ENCODE measurements at regions not wholly inside any gene's neighbourhood (a gene's known extent, or its start where the extent isn't known, plus 50 kb on each side); places are given as distances from the start of the nearest gene placed in this dataset.
"Not testable (repeated sequence)": the region's sequence is repeated elsewhere in the genome, so short reads cannot be mapped to it uniquely, and the experiment has no call there.

GRCh38 chr19:31532034-31532433, 182.8 kb upstream of the TSHZ3 start:
- DNase-seq = no peak

- no peak for DNase-seq
Observed at GRCh38 chr19:31533114-31533513, 183.9 kb upstream of the TSHZ3 start.

GRCh38 chr19:31534231-31534630, 185.0 kb upstream of the TSHZ3 start:
- DNase-seq = no peak

DNA sequence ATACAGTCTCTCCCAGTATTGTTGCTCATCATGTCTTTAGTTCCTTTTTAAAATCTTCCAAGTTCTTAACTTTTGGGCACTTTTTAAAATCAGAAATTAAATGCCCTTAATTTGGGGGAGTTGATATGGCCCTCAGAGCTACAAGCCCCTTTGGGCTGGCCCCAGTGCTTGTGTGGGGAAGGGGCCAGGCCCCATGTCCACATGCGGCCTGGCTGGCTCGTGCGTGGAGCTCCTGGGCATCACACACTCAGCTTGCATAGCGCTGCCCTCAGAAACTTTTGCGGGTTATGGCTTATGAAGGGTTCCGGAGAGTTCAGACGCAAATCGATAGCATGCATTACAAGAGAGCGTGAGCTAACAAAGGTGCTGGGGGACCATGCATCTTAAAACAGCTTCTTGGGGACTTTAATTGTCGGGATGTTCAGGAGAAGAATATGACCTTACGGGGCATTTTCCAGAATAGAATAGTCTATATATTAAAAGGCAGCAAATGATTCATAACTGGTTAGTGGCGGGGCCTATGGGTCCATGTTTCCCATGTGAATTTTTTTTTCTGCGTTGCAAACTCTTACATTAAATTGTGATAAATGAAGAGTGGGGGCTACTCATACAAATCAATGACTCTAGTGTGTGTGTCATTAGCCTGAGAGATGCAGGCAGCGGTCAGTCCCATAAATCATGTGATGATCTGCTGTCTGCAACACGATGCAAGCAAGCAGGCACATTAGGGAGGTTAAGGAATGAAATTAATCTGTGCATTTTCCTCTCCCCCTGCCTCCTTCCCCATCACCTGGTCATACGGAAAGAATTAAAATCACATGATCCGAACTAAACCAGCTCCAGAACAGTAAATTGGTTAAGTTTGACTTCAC, 185.8 kb upstream of the TSHZ3 start:
- no peak for DNase-seq

DNA sequence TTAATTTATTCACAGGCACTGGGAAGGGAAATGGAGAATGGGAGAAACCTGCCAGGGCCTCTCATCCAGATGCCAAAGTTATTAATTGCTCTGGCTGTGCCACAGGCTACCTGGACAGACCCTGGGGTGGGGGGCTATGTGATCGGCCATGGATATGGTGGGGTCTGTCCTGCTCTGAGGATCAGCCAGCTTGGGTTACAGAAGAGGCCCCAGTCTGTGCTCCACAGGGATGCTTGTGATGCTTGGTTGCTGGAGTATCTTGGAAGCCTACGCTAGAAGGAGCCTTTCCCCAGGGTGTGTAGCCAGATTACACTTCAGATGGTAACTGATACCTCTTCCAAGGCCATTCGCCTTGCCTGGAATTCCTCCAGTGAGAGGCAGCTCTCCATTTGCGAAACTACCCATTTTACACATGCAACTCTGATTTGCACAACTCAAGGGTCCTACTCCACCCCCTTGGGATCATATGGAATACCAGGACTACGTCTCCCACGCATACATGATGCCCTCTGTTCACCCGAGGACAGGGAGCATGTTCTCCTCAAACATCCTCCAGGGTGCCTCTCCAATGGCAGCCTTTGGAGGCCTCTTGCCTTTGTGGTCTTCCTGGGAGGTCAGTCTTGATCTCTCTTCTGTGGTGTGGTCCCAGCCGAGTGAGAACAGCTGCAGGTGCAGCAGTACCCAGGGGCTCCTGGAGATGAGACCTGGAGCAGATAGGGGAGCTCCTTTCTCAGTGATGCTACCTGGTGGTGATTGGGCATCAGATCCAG, 186.6 kb upstream of the TSHZ3 start:
- no peak for DNase-seq

DNA sequence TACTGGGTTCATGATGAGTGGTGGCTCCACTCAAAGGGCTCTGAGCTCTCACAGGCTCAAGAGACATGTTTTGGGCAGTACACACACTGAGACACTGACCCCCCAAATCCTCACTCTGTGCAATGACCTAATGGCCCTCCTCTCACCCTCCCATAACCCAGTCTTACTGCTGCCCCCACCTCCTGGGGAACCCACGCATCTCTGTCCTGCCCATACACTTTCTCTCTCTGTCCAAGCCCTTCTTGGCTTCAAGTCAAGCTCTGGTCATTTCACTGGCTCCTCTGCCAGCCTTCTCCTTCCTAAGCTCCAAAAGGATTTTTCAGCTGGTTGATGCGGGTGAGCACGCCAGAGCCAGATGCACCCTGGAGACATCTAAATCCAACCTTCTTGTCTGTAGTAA, 187.9 kb upstream of the TSHZ3 start:
- DNase-seq = no peak

GRCh38 chr19:31537902-31538301, 188.7 kb upstream of the TSHZ3 start:
- not testable (repeated sequence) for DNase-seq

GRCh38 chr19:31538879-31539278, 189.6 kb upstream of the TSHZ3 start:
- DNase-seq = no peak

DNA sequence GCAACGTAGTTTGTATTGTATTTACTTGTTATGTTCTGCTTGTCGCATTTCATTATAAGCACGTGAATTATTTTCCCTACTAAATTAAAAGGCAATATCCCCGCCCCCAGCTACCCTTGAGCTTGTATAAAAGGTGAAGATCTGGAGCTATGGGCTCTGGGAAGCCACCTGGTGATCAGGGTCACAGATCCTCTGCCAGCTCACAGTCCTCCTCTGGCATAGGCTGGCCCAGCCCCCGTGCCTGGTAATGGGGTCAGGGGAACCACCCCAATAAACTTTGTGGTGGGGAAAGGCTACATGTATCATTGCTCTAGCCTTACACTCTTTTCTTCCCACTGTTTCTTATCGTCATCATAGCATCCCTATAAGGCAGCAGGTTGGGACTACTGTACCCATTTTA, 190.2 kb upstream of the TSHZ3 start:
- no peak for DNase-seq

GRCh38 chr19:31541396-31541795, 192.2 kb upstream of the TSHZ3 start:
- no peak for DNase-seq

GRCh38 chr19:31543456-31543855, 194.2 kb upstream of the TSHZ3 start:
- no peak for DNase-seq

DNA sequence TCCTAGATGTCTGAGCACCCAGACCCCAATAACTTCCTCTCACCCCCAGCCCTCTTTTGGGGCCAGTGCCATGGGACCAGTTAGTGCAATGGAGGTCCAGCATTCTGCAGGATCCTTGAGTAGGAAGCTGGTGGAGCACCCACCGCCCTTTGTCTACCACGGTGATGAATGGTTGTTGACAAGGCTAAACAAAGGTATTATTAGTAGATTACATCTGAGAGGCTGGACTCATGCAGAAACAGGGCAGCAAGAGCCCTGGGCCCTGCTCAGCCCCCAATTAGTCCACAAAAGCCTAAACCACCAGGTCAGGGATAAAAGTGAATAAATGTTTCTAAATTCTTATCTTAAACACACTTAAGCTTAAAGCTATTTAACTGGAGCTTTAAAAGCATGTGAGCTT, 196.5 kb upstream of the TSHZ3 start:
- DNase-seq = no peak

DNA sequence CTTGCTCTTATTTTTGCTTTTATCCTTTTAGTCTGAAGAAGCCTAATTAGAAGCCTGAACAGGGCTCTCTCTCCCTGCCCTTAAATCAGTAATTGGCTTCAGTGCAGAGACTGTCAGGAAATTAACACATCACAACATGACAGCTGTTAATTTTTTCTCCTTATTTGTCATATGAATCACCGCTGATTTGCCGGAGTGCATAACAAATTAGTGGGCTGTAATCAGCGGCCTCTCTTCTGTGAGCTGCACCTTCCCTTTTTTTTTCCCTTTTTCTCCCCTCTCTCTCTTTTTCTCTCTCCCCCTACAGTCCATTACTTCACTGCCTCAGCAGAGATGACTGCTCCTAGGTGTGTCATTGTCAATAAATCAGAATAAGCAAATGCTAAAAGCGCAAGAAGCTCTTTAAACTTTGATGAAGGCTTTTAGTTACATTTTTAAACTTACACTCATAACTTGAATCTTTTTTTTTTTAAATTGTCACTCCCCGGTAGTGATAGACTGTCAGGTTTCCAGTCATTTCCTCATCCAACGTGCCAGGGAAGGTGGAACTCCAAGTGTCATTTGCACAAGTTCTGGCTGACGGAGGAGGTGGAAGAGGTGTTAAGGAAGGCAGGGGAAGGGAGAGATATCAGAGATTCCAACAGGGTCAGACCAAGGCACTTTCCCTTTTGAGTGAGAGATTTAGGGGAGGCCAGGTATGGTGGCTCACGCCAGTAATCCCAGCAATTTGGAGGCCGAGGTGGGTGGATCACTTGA, 197.1 kb upstream of the TSHZ3 start:
- DNase-seq = no peak

DNA sequence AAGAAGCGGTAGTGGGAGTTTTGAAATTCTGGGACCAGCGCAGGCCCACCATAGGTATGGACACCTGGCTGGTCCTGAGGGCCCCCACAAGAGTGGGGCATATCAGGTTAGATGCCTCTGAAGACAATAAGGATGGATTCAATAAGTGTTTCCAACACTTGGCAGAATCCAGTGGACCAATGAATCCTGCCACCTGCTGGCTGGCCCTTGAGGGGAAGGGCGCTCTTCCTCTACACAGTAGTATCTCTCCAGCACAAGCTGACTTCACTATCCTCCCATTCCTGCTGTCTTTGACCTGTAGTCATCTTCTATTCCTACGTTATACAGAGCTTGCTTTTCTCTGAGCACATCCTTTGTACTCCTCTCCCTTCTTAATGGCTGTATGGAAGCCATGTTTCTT, 199.7 kb upstream of the TSHZ3 start:
- no peak for DNase-seq

- no peak for DNase-seq
Observed at GRCh38 chr19:31553112-31553845, 204.0 kb upstream of the TSHZ3 start.

DNA sequence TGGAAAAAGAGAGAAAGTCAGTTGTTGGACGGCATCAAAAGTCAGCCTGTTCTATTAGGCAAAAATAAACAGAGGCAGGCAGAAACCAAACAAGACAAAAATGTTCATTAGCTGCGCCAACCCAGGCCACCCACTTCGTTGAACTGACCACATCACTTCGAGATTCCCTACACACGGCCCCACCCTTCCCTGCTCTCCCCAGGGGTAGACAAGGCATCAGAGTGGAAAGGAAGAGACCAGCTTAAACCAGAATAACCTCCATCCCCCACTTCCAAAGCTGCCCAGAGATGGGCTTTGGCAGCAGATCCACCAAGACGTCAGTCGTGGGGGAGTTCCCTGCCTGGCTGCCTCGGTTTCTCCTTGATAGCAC, 204.6 kb upstream of the TSHZ3 start:
- no peak for DNase-seq

- DNase-seq = no peak
Observed at GRCh38 chr19:31554360-31554759, 205.1 kb upstream of the TSHZ3 start.

- no peak for DNase-seq
Observed at GRCh38 chr19:31555634-31556215, 206.5 kb upstream of the TSHZ3 start.

DNA sequence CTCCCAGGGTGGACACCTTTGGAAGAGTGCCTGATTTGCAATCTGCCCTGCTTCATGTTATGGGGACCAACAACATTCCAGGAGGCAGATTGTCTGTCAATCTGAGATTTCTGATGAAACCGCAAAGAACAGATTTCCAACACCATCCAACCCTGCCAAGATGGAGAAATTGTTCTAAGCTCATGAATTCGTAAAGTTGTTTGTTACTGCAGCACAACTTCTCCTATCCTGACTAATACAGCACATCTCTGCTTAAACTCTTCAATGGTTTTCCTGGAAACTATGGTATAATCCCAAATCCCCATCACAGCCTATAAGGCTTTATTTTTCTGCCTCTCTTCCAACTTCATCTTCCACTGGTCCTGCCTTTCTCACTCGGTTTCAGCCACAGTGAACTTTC, 210.3 kb upstream of the TSHZ3 start:
- no peak for DNase-seq

DNA sequence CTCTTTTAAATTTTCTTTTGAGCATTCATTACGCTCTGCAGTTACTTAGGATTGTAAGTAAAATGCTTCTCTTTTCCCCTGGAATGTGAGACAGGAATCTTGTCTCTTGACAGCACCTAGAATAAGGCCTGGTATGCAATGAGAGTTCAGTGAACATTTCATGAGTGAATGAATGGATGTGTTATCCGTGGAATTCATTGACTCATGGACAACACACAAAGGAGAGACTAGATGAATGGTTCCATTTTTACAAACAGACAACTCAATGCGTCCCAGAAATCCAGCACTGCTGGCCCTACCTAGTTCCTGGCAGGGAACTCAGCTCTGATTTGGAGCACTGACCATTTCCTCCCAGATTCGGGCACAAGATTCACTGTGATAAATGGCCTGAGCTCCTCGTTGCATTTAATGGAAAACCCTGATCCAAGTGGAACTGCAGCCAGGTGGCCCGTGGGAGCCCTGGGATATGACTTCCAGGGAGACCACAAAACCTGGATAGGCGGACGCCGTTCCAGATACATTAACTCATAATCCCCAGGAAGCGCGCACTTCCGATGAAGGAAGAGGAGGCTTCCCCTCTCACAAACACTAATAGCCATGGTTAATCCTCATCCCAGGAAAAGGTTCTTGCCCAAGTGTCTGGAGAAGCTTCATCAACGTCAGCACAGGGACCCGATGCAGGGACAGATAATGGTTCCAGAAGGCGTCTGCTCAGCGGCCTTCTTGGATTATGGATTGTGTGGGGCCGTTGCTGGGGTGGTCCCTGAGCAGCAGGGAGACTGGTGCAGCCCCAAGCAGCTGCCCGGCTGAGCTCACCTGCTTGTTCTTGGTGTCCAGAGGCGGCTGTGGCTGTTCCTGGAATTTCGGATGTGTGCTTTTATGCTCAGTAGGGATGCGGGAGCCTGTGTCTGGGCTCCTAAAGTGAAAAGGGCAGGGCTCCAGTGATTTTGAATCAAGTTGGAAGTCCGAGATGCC, 211.1 kb upstream of the TSHZ3 start:
- DNase-seq = no peak

DNA sequence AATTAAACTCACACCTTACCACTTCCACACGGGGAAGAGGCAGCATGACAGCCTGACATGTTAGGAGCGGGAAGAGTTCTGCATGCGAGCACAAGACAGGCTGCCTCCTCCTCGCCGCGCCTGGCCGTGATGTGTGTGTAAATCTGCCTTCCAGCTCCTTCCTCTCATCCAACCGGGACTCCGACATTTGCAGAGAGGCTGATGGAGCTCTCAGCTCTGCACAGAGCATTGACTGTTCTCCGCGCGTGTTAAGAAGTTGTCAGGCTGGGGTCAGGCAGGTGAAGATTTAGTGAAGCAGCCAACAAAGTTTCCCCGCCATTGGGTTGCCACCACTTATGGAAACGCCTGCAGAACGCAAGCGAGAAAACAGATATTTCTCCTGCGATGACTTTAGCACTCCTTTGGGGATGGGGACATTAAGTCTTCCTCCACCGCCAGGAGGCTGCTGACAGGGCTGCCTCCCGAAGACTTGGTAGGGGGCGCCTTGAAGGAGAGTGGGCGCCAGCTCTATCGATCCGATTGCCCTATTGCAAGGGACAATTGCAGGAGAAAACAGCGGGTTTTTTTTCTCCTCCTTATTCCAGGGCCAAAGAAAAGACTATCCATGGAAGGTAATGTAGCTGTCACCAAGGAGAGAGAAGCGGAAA, 213.9 kb upstream of the TSHZ3 start:
- DNase-seq = no peak
